ENCODE measurements at regions not wholly inside any gene's neighbourhood (a gene's known extent, or its start where the extent isn't known, plus 50 kb on each side); places are given as distances from the start of the nearest gene placed in this dataset.

GRCh38 chr13:88919970-88920628 lies 1248.9 kb downstream of the SLITRK5 start:
- no peak for DNase-seq

- no peak for DNase-seq
Observed at GRCh38 chr13:88925954-88926353, 1254.8 kb downstream of the SLITRK5 start.

- no peak for DNase-seq
Observed at GRCh38 chr13:88926890-88927502, 1255.8 kb downstream of the SLITRK5 start.

DNA sequence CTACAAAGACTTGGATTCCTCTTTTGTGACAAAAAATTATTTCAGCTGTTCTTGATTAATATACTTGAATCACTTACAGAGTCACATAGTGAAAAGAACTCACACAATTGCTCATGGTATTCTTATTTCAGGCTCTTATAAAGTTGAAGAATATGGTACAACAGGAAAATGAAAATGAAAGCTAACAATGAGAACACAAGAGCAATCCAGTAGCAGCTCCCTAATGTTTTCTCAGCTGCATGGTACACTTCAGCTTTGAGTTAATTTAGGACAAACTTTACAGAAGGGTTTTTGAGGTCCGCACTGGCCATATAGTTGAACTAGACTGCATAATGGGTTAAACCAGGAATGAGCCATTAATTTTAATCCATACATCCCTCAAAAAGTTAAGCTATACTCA lies 1261.8 kb downstream of the SLITRK5 start:
- peak; percentile 10 for DNase-seq

DNA sequence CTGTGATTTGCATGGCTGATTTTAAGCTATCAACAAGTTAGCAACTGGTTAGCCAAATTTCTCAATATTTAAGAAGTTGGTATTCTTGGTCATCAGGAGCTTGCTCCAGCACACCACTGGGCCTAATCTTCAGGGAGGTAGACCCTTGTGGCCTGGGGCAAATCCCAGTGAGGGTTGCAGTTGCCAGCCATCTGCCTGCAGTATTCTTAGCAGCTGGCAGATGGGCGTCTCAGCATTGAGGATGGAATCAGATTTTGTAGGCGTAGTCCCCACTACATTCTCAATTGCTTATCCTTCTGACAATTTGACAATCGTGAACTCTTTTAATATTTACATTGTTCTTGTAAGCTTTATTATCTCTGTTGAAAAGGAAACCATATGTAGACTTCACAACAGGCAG lies 1266.2 kb downstream of the SLITRK5 start:
- DNase-seq: no peak

GRCh38 chr13:88945793-88946192 lies 1274.6 kb downstream of the SLITRK5 start:
- DNase-seq: no peak

GRCh38 chr13:88948501-88948900 lies 1277.3 kb downstream of the SLITRK5 start:
- no peak for DNase-seq

- no peak for DNase-seq
Observed at GRCh38 chr13:88958821-88959220, 1287.7 kb downstream of the SLITRK5 start.

GRCh38 chr13:88976466-88976865 lies 1305.3 kb downstream of the SLITRK5 start:
- DNase-seq: no peak

DNA sequence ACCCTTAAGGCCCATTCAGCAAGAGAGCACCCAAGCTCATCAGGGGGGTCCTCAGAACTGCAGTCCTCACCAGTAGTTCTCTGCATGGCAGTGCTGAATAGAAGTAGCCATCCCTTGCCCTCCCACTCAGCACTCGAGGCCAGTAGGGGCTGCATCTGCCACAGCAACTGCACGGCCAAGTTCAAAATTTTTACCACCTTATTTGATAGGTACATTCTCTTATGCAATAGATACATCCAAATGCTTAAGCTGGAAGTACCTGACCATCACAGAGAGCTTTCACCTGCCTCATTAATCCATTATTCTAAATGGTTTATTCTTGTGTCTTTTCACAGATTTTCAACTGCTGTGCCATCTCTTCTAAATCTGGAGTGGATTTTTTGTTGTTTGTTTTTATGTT lies 1307.4 kb downstream of the SLITRK5 start:
- DNase-seq: no peak

GRCh38 chr13:88979465-88980175 lies 1308.4 kb downstream of the SLITRK5 start:
- peak; percentile 33 for DNase-seq

DNA sequence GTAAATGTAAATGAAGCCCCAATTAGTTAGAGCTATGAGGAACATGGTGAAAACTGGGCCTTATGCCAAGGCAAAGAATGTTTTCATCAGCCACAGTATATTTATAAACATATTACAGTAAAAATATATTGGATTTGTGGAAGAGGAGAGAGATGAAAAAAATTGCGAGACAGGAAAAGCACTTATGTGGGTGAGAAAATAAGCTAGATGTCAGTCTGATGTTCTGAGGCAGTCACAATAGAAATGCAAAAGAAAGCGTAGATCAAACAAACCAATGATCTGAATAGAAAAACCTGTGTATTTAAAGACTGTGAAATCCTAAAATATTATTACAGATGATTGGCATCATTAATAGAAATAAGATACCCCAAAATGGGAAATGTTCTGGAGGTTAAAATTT lies 1332.5 kb downstream of the SLITRK5 start:
- DNase-seq: no peak

GRCh38 chr13:89011615-89012014 lies 1340.4 kb downstream of the SLITRK5 start:
- no peak for DNase-seq

GRCh38 chr13:89027694-89028306 lies 1356.6 kb downstream of the SLITRK5 start:
- no peak for DNase-seq

- no peak for DNase-seq
Observed at GRCh38 chr13:89029062-89029461, 1357.9 kb downstream of the SLITRK5 start.

DNA sequence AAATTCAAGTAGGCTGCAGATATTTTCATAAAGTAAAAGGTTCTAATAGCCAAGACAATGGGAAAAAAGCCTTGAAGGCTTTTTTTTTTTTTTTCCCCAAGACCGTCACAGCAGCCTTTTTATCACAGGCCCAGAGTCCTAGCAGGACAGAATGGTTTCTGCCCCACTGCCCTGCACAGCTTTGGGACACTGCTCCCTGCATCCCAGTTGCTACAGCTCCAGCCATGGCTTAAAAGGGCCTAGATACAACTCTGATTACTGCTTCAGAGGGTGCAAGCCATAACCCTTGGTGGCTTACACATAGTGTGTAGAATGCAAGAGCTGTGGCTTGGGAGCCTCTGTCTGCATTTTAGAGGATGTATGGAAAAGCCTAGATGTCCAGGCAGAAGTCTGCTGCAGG lies 1362.8 kb downstream of the SLITRK5 start:
- DNase-seq: no peak

GRCh38 chr13:89052699-89053098 lies 1381.5 kb downstream of the SLITRK5 start:
- DNase-seq: no peak

GRCh38 chr13:89053418-89053817 lies 1382.2 kb downstream of the SLITRK5 start:
- DNase-seq: no peak

- DNase-seq: no peak
Observed at GRCh38 chr13:89057274-89057673, 1386.1 kb downstream of the SLITRK5 start.

- DNase-seq: no peak
Observed at GRCh38 chr13:89057862-89058261, 1386.7 kb downstream of the SLITRK5 start.

- DNase-seq: peak; percentile 94
Observed at GRCh38 chr13:89061821-89062220, 1390.7 kb downstream of the SLITRK5 start.

DNA sequence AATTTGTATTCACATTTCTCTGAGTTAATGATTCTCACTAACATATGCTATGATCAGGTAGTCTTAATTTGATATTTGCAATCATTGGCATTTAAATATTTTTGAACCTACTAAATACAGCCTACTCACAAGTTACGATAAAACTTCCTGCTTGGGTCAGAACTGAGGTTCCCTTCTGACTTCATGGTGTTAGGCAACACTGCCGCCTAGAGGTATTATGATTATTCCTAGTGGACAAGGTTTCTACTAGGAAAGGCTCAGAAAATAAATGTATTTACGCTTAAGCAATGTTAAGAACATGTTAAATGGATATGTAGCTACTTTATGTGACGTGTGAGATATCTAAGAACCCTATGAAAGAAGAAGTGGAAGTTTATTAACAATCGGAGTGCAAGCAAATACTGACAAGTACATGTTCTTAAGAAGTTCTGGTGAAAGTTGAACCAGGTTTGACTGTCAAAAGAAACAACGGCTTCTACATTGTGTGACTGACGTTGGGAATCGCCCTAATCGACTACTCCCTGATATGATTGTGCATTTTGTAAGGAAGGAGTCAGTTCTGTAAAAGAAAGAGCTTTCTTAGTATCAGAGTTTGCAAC lies 1395.8 kb downstream of the SLITRK5 start:
- DNase-seq: peak; percentile 24

GRCh38 chr13:89072979-89073378 lies 1401.8 kb downstream of the SLITRK5 start:
- no peak for DNase-seq

Data from DMS153 (cell line).